Nucleus accumbens (tissue), 56 donors: ENCODE measurements at regions not wholly inside any gene's neighbourhood (a gene's known extent, or its start where the extent isn't known, plus 50 kb on each side); places are given as distances from the start of the nearest gene placed in this dataset.

ENCODE experiments used
- DNase-seq, 56 donors: peaks; one replicate each; lab custom pipeline; 2025; lab: John Stamatoyannopoulos, UW

DNA sequence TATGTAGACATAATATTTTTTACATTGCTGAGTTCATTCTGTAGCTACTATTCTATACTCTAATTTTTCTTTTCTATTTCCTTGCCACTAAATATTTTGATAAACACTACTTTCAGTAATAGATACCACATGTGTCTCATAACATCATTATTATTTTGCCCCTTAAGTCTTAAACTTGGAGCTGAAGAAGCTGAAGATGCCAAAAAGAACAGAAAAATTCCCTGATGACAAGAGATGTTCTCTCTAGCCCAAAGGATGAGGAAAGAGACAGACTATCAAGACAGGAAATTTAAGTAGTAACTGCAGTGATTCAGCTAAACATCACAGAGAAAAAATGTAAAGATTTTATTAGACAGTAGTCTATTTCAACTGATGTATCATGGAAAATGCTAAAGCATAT is 322.0 kb upstream of the KLHL1 start:
- no peak for DNase-seq

- DNase-seq = no peak
These were observed 316.7 kb upstream of the KLHL1 start for GRCh38 chr13:70424928-70425327.

DNA sequence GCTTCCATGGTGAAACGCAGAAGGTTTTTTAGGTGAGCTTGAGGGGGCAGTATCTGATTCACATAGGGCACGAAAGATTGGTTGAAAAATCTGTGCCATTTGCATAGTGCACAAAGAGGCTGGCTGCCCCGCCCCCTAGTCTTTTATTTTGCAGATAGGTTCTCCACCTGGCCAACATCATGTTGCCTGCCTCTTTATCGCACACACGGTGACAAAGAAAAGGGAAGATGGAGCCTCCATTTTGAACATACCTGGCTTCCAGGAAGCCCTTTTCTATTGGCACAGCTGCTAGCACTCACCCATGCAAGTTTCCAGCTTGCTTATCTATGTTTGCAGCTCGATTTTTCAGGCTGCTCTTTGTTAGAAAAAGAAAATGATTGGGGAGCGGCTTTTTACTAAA is 316.2 kb upstream of the KLHL1 start:
- no peak for DNase-seq

GRCh38 chr13:70415136-70415535 is 306.9 kb upstream of the KLHL1 start:
- no peak for DNase-seq

DNA sequence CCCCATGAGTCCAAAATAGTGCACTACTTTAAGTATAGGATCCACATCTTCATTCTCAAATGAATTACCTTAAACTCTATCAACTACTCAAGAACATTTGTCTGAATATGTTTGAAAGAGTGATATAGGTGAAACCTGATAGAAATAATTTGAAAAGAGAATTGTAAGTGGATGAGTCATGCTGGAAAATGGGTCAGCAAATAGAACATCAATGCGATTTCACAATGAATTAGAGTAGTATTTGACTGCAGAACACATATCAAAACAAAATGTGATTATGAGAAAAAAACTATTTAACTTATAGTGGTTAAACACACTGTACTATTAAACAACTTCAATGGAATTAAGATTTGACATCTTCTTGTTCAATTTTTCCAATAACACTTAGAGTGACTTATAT is 300.6 kb upstream of the KLHL1 start:
- DNase-seq = no peak

DNA sequence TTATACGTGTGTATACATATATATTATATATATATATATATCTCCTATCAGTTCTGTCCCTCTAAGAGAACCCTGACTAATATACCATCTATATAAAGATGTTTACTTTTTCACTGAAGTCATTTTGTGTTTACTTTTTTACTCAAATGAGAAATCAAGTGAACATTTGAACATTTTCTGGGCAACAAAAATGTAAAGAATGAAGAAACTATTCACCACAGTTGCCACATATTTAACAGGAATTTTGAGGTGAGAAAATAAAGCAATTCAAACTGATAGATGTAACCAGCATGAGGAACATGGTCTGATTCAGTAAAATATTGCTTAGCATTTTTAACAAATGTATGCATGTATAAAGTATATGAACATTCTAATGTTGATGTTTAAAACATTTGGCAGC is 299.2 kb upstream of the KLHL1 start:
- DNase-seq = no peak

GRCh38 chr13:70405266-70405665 is 297.0 kb upstream of the KLHL1 start:
- DNase-seq = no peak

GRCh38 chr13:70394031-70394548 is 285.8 kb upstream of the KLHL1 start:
- no peak for DNase-seq

DNA sequence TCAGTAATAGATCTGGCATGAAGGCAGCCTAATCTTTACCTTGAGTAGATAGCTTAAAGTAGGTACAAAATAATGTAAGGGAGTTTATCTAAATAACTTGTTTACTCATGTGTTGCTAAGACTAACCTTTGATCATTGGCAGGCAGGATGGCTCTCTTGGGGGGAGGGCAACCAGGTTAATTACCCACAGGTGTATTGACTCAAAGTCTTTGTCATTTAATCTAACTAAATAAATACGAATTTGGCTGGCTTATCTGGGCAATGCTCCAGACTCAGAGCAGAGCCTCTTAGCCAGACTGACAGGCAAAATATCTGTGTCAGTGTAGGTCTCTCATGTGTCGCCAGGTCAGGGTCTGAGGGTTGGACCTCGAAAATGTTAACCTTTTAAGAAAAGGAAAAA is 283.4 kb upstream of the KLHL1 start:
- DNase-seq = no peak

- DNase-seq = no peak
These were observed 282.7 kb upstream of the KLHL1 start for GRCh38 chr13:70390968-70391367.

DNA sequence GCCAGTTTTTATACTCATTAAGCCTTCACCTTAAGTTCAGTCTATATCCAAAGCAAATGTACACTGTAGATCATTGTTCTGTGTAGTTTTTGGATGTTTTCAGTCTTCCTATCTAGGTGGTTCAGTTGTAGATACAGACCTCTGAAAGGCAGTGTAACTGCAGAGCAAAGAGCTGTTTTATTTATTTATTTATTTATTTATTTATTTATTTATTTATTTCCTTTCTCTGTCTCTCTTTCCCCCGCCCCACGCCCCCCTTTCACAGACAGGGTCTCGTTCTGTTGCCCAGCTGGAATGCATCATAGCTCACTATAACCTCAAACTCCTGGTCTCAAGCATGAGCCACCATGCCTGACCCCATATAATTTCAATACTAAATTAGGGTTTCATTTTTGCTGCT is 281.8 kb upstream of the KLHL1 start:
- no peak for DNase-seq

DNA sequence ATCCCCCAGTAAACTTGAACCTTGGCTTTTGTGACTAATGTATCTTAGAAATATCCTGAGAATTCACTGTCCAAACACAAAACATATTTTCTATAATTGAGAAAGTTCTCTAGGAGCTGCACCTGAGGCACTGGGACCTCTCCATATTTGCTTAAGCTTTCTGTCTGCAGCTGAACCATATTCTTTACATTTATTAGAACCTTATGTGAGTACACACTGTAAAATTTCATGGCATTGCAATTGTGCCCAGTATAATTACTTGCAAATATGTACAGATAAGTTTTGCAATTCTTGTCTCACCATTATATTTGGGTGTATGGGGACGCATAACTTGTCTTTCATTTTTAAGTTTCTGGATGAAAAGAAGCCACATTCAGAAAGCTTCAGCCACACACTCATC is 280.7 kb upstream of the KLHL1 start:
- DNase-seq = no peak

- no peak for DNase-seq
These were observed 278.7 kb upstream of the KLHL1 start for GRCh38 chr13:70386919-70387318.

DNA sequence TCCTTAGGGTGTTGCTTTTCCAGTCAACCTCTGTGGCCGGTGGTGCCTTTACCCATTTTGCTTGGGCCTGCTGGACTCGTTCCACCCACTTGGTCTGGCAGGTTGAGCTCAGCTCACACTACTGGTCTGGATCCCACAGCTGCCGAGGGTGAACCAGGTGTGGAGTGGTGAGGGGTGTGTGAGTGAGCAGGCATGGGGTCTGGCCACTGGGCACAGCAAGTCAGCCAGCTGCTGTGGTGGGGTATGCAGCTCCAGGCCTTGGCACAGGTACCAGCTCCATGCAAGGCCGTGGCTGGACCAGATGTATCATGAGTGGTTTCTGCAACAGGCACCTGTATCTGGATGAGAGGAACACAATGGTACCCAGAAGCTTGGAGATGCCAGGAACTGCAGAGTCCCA is 277.6 kb upstream of the KLHL1 start:
- no peak for DNase-seq

- DNase-seq = no peak
These were observed 275.9 kb upstream of the KLHL1 start for GRCh38 chr13:70384156-70384555.

GRCh38 chr13:70380809-70381208 is 272.6 kb upstream of the KLHL1 start:
- DNase-seq = no peak

DNA sequence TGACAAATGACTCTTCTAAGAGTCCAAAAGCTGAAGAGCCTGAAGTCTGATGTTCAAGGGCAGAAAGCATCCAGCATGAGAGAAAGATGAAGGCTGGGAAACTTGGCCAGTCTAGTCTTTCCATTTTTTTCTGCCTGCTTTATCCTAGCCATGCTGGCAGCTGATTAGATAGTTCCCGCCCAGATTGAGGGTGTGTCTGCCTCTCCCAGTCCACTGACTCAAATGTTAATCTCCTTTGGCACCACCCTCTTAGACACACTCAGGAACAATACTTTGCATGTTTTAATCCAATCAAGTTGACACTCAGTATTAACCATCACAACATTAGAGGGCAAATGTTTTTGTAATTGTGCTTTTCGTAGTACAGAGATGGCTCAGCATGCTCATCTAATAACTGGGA is 267.5 kb upstream of the KLHL1 start:
- no peak for DNase-seq

- no peak for DNase-seq
These were observed 262.7 kb upstream of the KLHL1 start for GRCh38 chr13:70370924-70371323.

GRCh38 chr13:70366720-70367119 is 258.5 kb upstream of the KLHL1 start:
- DNase-seq = no peak

DNA sequence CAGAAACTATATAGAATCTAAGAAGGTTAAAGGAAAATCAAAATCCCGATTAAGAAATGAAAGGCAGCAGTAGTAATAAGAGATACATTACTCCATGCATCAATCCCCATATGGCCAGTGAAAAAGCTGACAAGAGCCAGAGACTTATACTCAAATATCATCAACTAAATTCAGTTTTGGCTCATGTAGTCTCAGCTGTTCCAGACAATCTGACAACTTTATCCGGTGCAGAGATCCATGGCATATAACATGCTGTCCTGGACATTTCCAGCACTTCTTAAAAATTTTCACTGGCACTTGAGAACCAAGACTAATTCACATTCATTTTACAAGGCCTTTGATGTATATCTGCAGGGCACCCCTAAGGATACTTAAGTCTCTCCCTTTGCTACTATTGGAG is 255.7 kb upstream of the KLHL1 start:
- DNase-seq = no peak

DNA sequence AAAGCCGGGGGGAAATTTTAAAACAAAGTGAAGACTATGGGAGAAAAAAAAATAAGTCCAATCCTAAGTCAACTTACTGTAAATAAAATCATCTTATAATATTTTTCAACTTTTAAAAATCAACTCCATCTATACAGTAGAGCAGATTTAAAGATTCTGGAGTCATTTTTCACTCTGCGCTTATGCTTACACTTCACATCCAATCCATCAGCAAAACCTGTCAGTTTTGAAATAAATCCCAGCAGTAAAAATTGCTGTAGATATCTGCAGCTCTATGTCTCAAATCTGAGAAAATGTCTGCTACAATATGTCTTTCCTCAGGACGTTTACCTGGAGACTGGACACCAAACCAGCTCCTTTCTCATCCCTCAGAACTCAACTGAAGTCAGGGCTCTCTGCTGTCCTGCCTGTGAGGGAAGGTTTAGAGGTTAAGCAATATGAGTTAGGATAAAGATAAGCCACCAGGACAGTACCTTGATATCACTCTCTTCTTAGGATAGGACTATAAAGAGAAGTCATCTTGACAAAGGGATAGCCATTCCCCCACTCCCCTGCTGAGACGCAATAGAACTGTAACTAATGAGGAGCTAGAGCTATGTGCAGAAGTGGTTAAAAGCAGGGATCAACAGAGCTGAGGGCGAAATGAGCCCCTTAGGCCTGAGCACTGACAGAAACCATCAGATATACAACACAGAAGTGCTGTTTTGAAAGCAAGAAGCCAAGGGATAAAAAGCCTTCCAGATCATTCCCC is 254.7 kb upstream of the KLHL1 start:
- no peak for DNase-seq

DNA sequence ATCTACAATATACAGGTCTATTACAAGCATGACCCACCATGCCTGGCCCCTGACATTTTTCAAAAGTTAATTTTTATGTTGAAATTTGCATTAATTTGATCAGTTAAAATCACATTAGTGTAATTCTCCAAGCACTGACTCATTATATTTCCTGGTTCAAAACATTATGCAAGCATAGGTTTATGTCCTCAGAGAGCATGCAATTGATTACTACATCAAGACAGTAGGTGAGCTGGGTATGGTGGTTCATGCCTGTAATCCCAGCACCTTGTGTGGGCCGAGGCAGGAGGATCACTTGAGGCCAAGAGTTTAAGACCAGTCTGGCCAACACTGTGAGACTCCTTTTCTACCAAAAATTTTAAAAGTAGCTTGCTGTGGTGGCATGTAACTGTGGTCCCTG is 248.8 kb upstream of the KLHL1 start:
- no peak for DNase-seq

- DNase-seq = no peak
These were observed 244.8 kb upstream of the KLHL1 start for GRCh38 chr13:70353096-70353495.
